Activated naive CD8-positive, alpha-beta T cell (primary cell): ENCODE measurements at regions not wholly inside any gene's neighbourhood (a gene's known extent, or its start where the extent isn't known, plus 50 kb on each side); places are given as distances from the start of the nearest gene placed in this dataset.
"Not testable (repeated sequence)": the region's sequence is repeated elsewhere in the genome, so short reads cannot be mapped to it uniquely, and the experiment has no call there.

Experiments used
- H3K27ac Mint-ChIP-seq: one replicate; pipeline ENCODE4 v1.8.0; 2021; ENCODE audit warnings: mixed read lengths
- H3K27me3 Mint-ChIP-seq: one replicate; pipeline ENCODE4 v1.8.0; 2021; ENCODE audit warnings: mixed read lengths
- H3K36me3 Mint-ChIP-seq: one replicate; pipeline ENCODE4 v1.8.0; 2021; ENCODE audit warnings: mixed read lengths
- H3K4me1 Mint-ChIP-seq: one replicate; pipeline ENCODE4 v1.8.0; 2021; ENCODE audit warnings: low read depth, mixed read lengths
- H3K4me3 Mint-ChIP-seq: one replicate; pipeline ENCODE4 v1.8.0; 2021; ENCODE audit warnings: mild to moderate bottlenecking, mixed read lengths
- H3K9me3 Mint-ChIP-seq: one replicate; pipeline ENCODE4 v1.8.0; 2021; ENCODE audit warnings: low read depth, mixed read lengths

DNA sequence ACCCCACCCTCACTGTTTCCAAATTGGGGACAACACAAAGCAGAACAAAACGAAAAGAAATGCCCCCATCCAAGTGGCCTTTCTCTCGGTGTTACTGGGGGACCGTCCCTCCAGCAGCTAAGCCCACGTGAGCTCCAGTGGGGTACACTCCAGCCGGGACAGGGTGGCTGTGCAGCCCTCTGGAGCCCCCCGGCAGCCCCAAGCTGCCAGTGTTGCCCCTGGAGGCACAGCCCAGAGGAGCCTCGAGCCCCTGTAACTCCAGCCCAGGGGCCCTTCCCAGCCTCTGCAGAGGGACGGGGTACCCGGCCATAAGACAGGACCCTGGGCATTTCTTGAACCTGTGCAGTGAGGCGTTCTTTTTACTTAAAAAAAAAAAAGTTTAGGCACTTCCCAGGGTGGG lies 124.5 kb upstream of the KCTD7 start:
- Mint-ChIP-seq H3K9me3 (no peaks in the 10 kb centered on the region), H3K27me3 (no peaks in the 10 kb centered on the region), H3K27ac (no peak overlapping the region), H3K4me1 (peaks cover 13% of the 10 kb centered on the region), H3K36me3 (no peaks in the 10 kb centered on the region), H3K4me3 (peak overlapping the region; percentile 35)

DNA sequence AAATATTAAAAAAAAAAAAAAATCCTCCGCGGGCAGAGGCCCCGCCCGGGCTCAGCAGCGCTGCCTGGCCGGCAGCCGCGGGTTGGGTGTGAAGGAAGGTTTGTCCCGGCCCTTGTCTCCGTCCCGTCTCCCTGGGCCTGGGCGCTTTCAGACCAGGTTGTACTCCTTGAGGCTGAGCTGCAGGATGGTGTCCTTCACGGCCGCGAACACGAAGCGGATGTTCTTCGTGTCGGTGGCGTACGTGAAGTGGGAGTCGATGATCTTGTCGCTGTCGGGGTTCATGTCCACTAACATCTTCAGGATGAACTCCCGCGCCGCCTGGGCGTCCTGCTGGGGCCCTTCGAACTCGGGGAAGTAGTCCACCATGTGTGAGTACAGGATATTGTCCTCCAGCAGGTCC lies 123.7 kb upstream of the KCTD7 start:
- Mint-ChIP-seq H3K4me1 (peaks cover 13% of the 10 kb centered on the region), H3K36me3 (no peaks in the 10 kb centered on the region), H3K27ac (no peak overlapping the region), H3K9me3 (no peaks in the 10 kb centered on the region), H3K4me3 (no peak overlapping the region), H3K27me3 (no peaks in the 10 kb centered on the region)

DNA sequence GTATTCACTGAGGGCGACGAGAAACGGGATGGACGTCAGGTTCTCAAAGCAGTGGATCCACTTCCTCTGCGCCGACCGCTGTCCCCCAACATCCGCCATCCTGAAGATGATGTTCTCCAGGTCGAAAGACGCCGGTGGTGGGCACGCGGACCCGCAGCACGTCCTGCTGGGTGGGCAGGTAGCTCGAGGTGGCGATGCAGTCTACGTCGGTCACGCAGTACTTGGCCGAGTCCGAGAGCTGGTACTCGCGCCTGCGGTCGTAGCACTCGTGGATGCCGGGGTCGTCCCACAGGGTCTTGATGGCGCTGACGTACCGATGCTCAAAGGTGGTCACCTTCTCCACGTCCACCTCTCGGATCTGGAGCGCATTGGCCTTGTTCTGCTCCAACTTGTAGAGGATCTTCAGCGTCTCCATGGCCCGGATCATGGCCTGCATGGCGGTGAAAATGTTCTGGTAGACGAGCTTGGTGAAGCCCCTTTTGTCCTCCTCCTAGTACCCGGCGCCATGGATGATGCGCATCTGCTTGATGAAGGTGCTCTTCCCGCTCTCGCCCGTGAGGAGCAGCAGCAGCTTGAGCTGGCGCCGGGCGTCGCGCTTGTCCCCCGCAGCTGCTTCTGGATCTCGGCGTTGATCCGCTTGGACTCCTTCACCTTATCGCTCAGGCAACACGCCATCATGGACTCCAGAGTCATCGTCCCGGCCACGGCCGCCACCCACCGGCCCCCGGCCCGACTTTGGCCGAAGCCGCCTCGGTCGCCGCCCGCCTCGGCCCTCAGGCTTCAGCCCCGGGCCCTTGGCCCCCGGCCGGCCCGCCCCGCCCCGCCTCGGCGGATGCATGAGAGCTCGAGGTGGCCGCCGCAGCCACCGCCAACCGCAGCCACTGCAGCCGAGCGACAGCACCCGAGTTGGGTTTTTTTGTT lies 122.9 kb upstream of the KCTD7 start:
- Mint-ChIP-seq H3K27ac (no peak overlapping the region), H3K36me3 (no peaks in the 10 kb centered on the region), H3K9me3 (no peaks in the 10 kb centered on the region), H3K27me3 (no peaks in the 10 kb centered on the region), H3K4me1 (peaks cover 13% of the 10 kb centered on the region), H3K4me3 (peak overlapping the region; percentile 66)

DNA sequence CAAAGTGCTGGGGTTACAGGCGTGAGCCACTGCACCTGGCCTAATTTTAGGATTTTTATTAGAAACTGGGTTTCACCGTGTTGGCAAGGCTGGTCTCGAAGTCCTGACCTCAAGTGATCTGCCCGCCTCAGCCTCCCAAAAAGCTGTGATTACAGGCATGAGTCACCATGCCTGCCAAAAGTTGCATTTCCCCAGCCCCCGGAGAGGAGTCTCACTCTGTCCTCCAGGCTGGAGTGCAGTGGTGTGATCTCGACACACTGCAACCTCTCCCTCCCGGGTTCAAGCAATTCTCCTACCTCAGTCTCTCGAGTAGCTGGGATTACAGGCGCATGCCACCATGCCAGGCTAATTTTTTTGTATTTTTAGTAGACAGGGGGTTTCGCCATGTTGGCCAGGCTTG lies 122.0 kb upstream of the KCTD7 start:
- H3K9me3 Mint-ChIP-seq, H3K27me3 Mint-ChIP-seq, H3K27ac Mint-ChIP-seq, H3K36me3 Mint-ChIP-seq: not testable (repeated sequence)
- H3K4me3 Mint-ChIP-seq: peak overlapping the region; percentile 52
- peaks cover 13% of the 10 kb centered on the region for H3K4me1 Mint-ChIP-seq

DNA sequence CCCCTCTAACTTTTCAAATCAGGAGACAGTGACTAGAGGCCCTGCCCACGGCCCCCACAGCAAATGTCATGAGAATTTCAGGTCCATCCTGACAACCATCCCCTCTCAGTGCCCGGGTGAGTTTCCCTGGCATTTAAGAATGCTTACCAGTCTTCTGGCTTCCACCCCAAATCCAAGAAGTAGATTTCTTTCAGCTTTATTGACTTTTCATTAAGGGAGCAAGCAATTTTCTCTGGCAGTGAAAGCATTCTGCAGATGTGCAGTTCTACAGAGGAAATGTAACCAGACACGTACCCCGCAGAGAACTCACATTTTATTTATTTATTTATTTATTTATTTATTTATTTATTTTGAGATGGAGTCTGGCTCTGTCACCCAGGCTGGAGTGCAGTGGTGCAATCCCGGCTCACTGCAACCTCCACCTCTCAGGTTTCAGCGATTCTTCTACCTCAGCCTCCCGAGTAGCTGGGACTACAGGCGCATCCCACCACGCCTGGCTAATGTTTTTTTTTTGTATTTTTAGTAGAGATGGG lies 120.9 kb upstream of the KCTD7 start:
- no peaks in the 10 kb centered on the region for H3K36me3 Mint-ChIP-seq
- H3K4me1 Mint-ChIP-seq: peaks cover 13% of the 10 kb centered on the region
- H3K4me3 Mint-ChIP-seq: no peak overlapping the region
- no peaks in the 10 kb centered on the region for H3K27me3 Mint-ChIP-seq
- no peak overlapping the region for H3K27ac Mint-ChIP-seq
- no peaks in the 10 kb centered on the region for H3K9me3 Mint-ChIP-seq

DNA sequence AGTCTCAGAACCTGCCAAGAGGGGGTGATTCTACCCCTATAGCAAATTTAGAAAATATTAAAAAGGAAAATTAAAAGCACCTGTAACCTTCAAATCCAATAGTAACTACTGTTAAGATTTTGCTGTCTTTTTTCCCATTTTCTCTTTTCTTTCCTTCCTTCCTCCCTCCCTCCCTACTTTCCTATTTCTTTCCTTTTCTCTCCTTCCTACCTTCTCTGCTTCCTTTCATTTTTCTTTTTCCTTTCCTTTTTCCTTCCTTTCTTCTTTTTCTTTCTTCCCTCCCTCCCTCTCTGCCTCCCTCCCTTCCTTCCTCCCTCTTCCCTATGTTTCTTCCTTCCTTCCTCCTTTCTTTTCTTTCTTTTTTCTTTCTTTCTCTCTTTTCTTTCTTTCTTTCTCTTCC lies 120.2 kb upstream of the KCTD7 start:
- no peaks in the 10 kb centered on the region for H3K9me3 Mint-ChIP-seq
- peaks cover 13% of the 10 kb centered on the region for H3K4me1 Mint-ChIP-seq
- H3K36me3 Mint-ChIP-seq: no peaks in the 10 kb centered on the region
- H3K27ac Mint-ChIP-seq: no peak overlapping the region
- no peak overlapping the region for H3K4me3 Mint-ChIP-seq
- no peaks in the 10 kb centered on the region for H3K27me3 Mint-ChIP-seq

DNA sequence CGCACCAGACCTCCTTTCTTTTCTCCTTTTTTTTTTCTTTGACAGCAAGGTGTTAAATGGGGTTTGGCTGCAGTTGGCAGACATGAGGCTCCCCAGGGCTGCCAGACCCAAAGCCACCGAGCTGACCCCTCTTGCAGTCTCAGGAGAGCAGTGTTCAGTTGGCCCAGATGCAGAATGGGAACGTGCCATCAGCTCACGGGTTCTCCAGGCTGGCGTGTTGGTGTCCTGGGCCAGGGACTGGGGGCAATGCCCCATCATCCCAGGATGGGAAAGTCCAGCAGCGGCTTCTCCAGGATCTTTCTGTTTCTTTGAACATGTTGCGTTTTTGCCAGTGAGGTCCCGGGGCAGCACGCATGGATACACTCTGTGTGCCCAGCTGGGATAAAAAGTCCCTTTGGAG lies 114.6 kb upstream of the KCTD7 start:
- H3K27me3 Mint-ChIP-seq: no peaks in the 10 kb centered on the region
- no peaks in the 10 kb centered on the region for H3K9me3 Mint-ChIP-seq
- no peak overlapping the region for H3K4me3 Mint-ChIP-seq
- H3K4me1 Mint-ChIP-seq: no peaks in the 10 kb centered on the region
- no peak overlapping the region for H3K27ac Mint-ChIP-seq
- H3K36me3 Mint-ChIP-seq: no peaks in the 10 kb centered on the region

DNA sequence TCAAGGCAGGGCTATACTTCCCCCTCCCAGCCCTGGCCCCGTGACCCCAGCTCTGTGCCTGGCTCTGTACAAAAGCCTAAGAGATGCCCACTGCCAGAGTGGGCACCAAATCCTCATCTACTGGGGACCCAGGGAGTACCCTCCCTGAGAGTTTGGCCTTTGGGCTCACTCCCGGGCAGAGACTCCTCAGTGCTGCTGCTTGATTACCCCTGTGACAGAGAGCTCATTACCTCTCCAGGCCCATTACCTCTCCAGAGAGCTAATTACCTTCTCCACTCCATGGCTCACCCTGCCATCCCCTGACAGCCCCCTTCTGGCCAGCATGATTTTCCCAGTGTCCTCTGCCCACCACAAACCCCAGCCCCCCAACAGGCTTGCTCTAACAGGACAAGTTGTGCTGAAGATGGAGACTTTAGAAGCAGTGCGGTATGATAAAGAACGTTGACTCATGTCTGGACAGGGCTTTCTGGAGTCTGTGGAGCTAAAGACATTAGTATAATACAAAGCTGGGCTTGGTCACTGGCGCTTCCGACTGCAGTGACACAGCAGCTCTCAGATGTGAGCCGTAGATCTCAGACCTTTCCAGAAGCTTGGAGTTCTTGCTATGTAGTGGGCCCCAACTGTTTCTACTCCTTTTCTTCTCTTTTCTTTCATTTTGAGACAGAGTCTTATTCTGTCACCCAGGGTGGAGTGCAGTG lies 111.3 kb upstream of the KCTD7 start:
- Mint-ChIP-seq H3K4me1 (peaks cover 3% of the 10 kb centered on the region), H3K36me3 (no peaks in the 10 kb centered on the region), H3K27ac (no peak overlapping the region), H3K27me3 (no peaks in the 10 kb centered on the region), H3K9me3 (no peaks in the 10 kb centered on the region), H3K4me3 (no peak overlapping the region)

DNA sequence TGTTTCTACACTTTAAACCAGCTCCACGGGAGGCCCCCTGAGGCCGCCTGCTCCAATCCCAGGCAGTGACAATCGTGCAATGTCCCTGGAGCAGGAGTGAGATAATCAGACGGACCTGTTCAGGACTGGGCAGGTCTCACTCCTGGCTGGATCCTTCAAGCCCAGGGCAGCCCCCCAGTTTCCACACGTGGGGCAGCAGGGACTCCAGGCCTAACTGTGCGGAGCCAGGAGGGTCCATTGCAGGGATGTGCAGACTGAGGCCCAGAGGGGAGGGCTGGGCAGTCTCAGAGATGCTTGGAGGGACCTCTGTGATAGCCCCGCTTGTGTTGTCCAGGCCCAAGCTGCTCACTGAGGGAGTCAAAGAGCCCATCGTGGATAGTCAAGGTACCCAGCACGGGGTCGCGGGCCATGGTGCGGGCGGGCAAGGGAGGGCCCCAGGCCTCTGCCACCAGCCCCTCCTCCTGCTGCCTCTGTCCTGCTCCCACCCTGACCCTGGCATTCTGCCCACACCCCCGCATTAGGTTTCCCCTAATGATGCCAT lies 110.5 kb upstream of the KCTD7 start:
- Mint-ChIP-seq H3K9me3 (no peaks in the 10 kb centered on the region), H3K4me3 (no peak overlapping the region), H3K27me3 (no peaks in the 10 kb centered on the region), H3K36me3 (no peaks in the 10 kb centered on the region), H3K4me1 (peaks cover 5% of the 10 kb centered on the region), H3K27ac (no peak overlapping the region)

DNA sequence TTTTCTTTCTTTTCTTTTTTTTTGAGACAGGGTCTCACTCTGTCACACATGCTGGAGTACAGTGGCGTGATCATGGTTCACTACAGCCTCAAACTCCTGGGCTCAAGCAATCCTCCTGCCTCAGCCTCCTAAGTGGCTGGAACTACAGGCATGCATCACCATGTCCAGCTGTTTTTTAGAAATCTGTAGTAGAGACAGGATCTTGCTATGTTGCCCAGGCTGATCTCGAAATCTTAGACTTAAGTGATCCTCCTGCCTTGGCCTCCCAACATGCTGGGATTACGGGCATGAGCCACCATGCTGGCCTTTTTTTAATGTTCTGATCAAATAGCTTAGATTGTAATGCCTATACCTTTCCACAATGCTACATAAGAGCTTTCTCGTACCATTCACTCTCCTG lies 107.0 kb upstream of the KCTD7 start:
- no peak overlapping the region for H3K4me3 Mint-ChIP-seq
- H3K36me3 Mint-ChIP-seq: no peaks in the 10 kb centered on the region
- H3K27me3 Mint-ChIP-seq: no peaks in the 10 kb centered on the region
- H3K9me3 Mint-ChIP-seq: no peaks in the 10 kb centered on the region
- H3K27ac Mint-ChIP-seq: no peak overlapping the region
- peaks cover 5% of the 10 kb centered on the region for H3K4me1 Mint-ChIP-seq

DNA sequence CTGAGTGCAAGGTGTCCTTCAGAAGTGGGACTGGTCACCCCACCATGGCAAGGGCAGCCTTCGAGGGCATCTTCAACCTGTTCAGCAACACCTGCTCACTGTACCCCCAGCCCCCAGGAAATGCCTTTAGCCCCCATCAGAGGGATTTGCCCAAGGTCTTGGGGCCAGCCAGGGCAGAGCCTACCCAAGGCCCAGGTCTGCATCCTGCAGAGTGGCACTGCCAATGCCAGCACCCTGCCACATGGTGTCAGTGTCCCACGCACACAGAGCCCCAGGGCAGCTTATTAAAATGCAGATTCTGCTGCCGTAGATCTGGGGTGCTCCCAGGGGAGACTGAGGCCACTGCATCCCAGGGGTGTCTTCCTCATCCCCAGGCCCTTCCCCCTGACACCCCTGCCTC lies 106.2 kb upstream of the KCTD7 start:
- Mint-ChIP-seq H3K4me1 (peaks cover 5% of the 10 kb centered on the region), H3K9me3 (no peaks in the 10 kb centered on the region), H3K27me3 (no peaks in the 10 kb centered on the region), H3K36me3 (no peaks in the 10 kb centered on the region), H3K27ac (no peak overlapping the region), H3K4me3 (no peak overlapping the region)

DNA sequence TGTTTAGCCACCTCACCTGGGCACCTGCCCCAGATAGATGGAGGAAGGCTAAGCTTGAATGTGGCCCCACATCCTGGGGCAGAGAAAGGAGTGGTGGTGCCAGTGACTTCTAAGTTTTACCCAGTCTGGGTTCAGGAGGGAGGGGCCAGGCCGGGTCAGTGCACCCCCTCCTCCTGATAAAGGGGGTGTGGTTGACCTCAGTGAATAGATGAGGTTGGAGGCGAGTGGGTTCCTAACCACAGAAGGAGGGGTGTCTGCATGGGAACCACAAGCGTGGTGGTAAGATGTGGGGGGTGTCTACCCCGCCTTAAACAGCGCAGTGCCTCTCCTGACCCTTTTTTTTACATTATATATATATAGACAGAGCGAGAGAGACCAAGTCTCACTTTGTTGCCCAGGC lies 105.3 kb upstream of the KCTD7 start:
- Mint-ChIP-seq H3K4me1 (peaks cover 5% of the 10 kb centered on the region), H3K27me3 (no peaks in the 10 kb centered on the region), H3K9me3 (no peaks in the 10 kb centered on the region), H3K27ac (no peak overlapping the region), H3K4me3 (no peak overlapping the region), H3K36me3 (no peaks in the 10 kb centered on the region)

DNA sequence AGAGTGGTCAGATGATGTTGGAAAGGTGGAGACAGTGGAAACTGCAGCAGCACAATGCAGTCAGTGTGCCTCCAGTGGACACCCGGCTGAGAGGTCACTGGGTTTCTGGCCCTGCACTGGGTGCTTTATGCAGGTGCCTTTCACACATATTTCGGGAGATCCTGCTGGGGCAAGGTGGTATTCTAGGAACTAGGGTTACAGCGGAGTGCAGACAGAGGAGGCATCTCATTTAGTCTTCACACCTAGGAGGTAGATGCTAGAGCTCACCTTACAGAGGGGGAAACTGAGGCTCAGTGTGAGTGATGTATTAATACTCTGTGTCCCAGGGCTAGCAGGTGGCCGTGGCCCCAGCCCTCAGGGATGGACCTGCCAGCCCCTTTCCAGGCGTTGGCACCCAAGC lies 103.9 kb upstream of the KCTD7 start:
- Mint-ChIP-seq H3K4me3 (no peak overlapping the region), H3K27me3 (no peaks in the 10 kb centered on the region), H3K27ac (no peak overlapping the region), H3K9me3 (no peaks in the 10 kb centered on the region), H3K4me1 (peaks cover 5% of the 10 kb centered on the region), H3K36me3 (no peaks in the 10 kb centered on the region)

DNA sequence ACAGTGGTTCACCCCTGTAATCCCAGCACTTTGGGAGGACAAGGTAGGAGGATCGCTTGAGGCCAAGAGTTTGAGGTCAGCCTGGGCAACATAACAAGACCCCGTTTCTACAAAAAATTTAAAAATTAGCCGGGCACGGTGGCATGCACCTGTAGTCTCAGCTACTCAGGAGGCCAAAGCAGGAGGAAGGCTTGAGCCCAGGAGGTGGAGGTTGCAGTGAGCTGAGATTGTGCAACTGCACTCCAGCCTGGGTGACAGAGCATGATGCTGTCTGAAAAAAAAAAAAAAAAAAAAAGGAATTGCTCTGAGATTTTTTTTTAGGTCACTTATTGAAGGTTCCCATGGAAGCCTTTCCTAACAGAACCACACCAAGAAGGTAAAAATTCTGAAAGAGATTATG lies 101.9 kb upstream of the KCTD7 start:
- not testable (repeated sequence) for H3K27me3 Mint-ChIP-seq, H3K27ac Mint-ChIP-seq, H3K4me1 Mint-ChIP-seq, H3K36me3 Mint-ChIP-seq, H3K9me3 Mint-ChIP-seq, H3K4me3 Mint-ChIP-seq

DNA sequence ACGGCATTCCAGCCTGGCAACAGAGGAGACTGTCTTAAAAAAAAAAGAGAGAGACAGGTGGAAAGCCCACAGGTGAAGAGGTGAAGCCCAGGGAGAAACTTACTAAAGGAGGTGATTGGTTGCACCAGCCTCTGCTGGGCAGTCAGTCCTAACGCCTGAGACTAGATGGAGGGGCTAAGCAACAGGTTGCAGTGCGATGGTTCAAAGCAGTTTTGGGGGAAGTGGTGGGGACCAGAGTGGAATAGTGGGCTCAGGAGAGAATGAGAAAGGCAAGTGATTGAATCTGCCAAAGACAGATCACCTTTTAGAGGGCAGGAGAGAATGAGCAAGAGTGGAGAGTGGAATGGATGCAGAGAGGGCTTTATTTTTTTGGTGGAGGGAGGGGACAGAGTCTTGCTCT lies 100.0 kb upstream of the KCTD7 start:
- H3K9me3 Mint-ChIP-seq: no peaks in the 10 kb centered on the region

More for the DNA sequence above, 100.0 kb upstream of the KCTD7 start:
- H3K27me3 Mint-ChIP-seq: no peaks in the 10 kb centered on the region
- no peaks in the 10 kb centered on the region for H3K4me1 Mint-ChIP-seq
- H3K36me3 Mint-ChIP-seq: no peaks in the 10 kb centered on the region
- no peak overlapping the region for H3K4me3 Mint-ChIP-seq
- H3K27ac Mint-ChIP-seq: peak overlapping the region; percentile 68
